ENCODE measurements at regions not wholly inside any gene's neighbourhood (a gene's known extent, or its start where the extent isn't known, plus 50 kb on each side); places are given as distances from the start of the nearest gene placed in this dataset.

DNA sequence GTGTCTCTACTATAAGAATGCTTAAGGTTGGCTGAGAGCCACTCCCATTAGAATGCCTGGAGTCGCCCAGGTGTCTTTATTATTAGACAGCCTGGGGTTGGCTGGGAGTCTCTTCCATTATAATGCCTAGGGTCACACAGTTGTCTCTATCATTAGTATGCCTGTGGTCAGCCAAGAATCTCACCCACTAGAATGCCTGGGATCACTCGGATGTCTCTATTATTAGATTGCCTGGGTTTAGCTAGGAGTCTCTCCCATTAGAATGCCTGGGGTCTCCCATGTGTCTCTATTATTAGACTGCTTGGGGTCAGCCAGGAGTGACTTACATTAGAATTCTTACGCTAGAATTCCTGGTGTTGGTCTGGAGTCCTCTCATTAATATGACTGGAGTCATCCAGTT, 2255.3 kb downstream of the TP53TG3F start:
- DNase-seq (ENCODE audit: low spot score) (no peak), ATAC-seq (ENCODE audit: insufficient number of reproducible peaks, low FRiP score, low read depth) (no peak)
- no peak overlapping the region for H3K4me3 ChIP-seq
- no peaks in the 10 kb centered on the region for H3K36me3 ChIP-seq
- no peaks in the 10 kb centered on the region for H3K4me1 ChIP-seq (ENCODE audit: control insufficient read depth in 1 of 2, low read depth in 2 of 2)
- H3K9me3 ChIP-seq = peaks cover 16% of the 10 kb centered on the region
- TF ChIP-seq, protein P1, sequence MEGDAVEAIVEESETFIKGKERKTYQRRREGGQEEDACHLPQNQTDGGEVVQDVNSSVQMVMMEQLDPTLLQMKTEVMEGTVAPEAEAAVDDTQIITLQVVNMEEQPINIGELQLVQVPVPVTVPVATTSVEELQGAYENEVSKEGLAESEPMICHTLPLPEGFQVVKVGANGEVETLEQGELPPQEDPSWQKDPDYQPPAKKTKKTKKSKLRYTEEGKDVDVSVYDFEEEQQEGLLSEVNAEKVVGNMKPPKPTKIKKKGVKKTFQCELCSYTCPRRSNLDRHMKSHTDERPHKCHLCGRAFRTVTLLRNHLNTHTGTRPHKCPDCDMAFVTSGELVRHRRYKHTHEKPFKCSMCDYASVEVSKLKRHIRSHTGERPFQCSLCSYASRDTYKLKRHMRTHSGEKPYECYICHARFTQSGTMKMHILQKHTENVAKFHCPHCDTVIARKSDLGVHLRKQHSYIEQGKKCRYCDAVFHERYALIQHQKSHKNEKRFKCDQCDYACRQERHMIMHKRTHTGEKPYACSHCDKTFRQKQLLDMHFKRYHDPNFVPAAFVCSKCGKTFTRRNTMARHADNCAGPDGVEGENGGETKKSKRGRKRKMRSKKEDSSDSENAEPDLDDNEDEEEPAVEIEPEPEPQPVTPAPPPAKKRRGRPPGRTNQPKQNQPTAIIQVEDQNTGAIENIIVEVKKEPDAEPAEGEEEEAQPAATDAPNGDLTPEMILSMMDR (IDR thresholded peaks at IDR 0.05) = no peak
- no peaks in the 10 kb centered on the region for H3K27me3 ChIP-seq (replicated peaks; ENCODE audit: insufficient read depth)
- no peak overlapping the region for H3K27ac ChIP-seq

DNA sequence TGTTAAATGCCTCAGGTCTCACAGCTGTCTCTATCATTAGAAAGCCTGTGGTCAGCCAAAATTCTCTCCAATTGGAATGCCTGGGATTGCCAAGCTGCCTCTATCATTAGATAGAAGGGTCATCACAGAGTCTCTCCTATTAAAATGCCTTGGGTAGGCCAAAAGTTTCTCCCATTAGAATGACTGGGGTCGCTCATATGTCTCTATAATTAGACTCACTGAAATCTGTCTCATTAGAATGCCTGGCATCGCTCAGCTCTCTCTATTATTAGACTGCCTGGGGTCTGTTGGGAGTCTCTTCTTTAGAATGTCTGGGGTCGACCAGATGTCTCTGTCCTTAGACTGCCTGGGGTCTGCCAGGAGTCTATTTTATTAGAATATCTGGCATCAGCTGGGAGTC, 2265.1 kb downstream of the TP53TG3F start:
- Histone ChIP-seq H3K36me3 (no peaks in the 10 kb centered on the region), H3K27ac (no peak overlapping the region), H3K4me1 (ENCODE audit: control insufficient read depth in 1 of 2, low read depth in 2 of 2) (no peaks in the 10 kb centered on the region), H3K4me3 (no peak overlapping the region), H3K27me3 (replicated peaks; ENCODE audit: insufficient read depth) (no peaks in the 10 kb centered on the region), H3K9me3 (peaks cover 4% of the 10 kb centered on the region)
- TF ChIP-seq, protein P1 (IDR thresholded peaks at IDR 0.05) = no peak
- ATAC-seq (ENCODE audit: insufficient number of reproducible peaks, low FRiP score, low read depth) (no peak), DNase-seq (ENCODE audit: low spot score) (no peak)

DNA sequence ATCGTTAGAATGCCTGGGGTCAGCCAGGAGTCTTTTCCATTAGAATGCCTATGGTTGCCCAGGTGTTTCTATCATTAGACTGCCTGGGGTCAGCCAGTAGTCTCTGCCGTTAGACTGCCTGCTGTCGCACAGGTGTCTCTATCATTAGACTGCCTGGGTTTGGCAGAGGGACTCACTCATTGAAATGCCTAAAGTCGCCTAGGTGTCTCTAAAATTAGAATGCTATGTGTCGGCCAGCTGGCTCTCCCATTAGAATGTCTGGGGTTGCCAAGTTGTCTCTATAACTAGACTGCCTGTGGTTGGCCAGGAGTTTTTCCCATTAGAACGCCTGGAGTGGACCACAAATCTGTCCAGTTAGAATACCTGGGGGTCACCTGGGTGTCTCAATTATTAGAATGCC, 2266.5 kb downstream of the TP53TG3F start:
- DNase-seq (ENCODE audit: low spot score) (no peak), ATAC-seq (ENCODE audit: insufficient number of reproducible peaks, low FRiP score, low read depth) (no peak)
- Histone ChIP-seq H3K27me3 (replicated peaks; ENCODE audit: insufficient read depth) (no peaks in the 10 kb centered on the region), H3K9me3 (peaks cover 4% of the 10 kb centered on the region), H3K4me1 (ENCODE audit: control insufficient read depth in 1 of 2, low read depth in 2 of 2) (no peaks in the 10 kb centered on the region), H3K4me3 (no peak overlapping the region), H3K27ac (no peak overlapping the region), H3K36me3 (no peaks in the 10 kb centered on the region)
- TF ChIP-seq, protein P1 (IDR thresholded peaks at IDR 0.05) = no peak

DNA sequence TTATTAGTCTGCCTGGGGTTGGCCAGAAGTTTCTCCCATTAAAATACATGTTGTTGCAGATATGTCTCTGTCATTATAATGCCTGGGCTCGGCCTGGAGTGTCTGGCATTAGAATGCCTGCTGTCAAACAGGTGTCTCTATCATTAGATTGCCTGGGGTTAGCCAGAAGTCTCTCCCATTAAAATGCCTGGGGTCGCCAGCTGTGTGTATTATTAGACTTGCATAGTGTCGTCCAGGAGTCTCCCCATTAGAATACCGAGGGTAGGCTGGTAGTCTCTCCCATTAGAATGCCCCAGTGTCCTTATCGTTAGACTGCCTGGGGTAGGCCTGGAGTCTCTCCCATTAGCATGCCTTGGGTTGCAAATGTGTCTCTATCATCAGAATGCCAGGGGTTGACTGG, 2270.8 kb downstream of the TP53TG3F start:
- no peaks in the 10 kb centered on the region for H3K9me3 ChIP-seq
- ATAC-seq (ENCODE audit: insufficient number of reproducible peaks, low FRiP score, low read depth) = no peak

DNA sequence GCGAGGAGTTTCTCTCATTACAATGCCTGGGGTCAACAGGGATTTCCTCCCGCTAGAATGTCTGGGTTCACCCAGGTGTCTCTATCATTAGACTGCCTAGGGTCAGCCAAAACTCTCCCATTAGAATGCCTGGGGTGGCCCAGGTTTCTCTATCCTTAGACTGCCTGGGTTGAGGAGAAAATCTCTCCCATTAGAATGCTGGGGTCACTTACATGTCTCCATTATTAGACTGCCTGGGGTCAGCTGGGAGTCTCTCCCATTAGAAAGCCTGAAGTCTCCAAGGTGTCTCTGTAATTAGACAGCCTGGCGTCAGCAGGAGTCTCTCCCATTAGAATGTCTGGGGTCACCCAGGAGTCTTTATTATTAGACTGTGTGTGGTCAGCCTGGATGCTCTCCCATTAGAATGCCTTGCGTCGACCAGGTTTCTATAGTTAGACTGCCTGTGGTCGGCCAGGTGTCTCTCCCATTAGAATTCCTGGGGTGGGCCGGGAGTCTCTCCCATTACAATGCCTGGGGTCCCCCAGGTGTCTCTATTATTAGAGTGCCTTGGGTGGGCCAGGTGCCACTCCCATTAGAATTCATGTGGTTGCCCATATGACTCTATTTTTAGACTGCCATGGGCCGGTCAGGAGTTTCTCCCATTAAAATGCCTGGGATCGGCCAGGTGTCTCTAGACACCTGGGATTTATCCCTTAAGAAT, 2272.1 kb downstream of the TP53TG3F start:
- TF ChIP-seq, protein P1 (IDR thresholded peaks at IDR 0.05) = no peak
- no peak for ATAC-seq (ENCODE audit: insufficient number of reproducible peaks, low FRiP score, low read depth)

More for the DNA sequence above, 2270.8 kb downstream of the TP53TG3F start:
- Histone ChIP-seq H3K4me3 (no peak overlapping the region), H3K4me1 (ENCODE audit: control insufficient read depth in 1 of 2, low read depth in 2 of 2) (no peaks in the 10 kb centered on the region), H3K27ac (no peak overlapping the region), H3K27me3 (replicated peaks; ENCODE audit: insufficient read depth) (no peaks in the 10 kb centered on the region), H3K36me3 (no peaks in the 10 kb centered on the region)
- no peak for DNase-seq (ENCODE audit: low spot score)
- TF ChIP-seq, protein P1 (IDR thresholded peaks at IDR 0.05) = no peak

More for the DNA sequence above, 2272.1 kb downstream of the TP53TG3F start:
- no peak overlapping the region for H3K4me3 ChIP-seq
- no peaks in the 10 kb centered on the region for H3K9me3 ChIP-seq
- H3K36me3 ChIP-seq = no peaks in the 10 kb centered on the region
- no peaks in the 10 kb centered on the region for H3K4me1 ChIP-seq (ENCODE audit: control insufficient read depth in 1 of 2, low read depth in 2 of 2)
- DNase-seq (ENCODE audit: low spot score) = no peak
- H3K27me3 ChIP-seq (replicated peaks; ENCODE audit: insufficient read depth) = no peaks in the 10 kb centered on the region
- no peak overlapping the region for H3K27ac ChIP-seq

Measured in thoracic aorta (tissue), 2 donors.